Prostate gland (tissue), 2 donors: ENCODE measurements at regions not wholly inside any gene's neighbourhood (a gene's known extent, or its start where the extent isn't known, plus 50 kb on each side); places are given as distances from the start of the nearest gene placed in this dataset.
"Not testable (repeated sequence)": the region's sequence is repeated elsewhere in the genome, so short reads cannot be mapped to it uniquely, and the experiment has no call there.

Experiments used
- DNase-seq: peaks from one replicate; pipeline ENCODE4 v3.0.0-alpha.2; 2019; ENCODE audit warnings: low spot score
- H3K27ac ChIP-seq, 2 donors: fragments of 200-600 bp; sonication (generic); 2 replicates each; pipeline ENCODE4 v1.5.1; 2017 to 2019
- H3K27me3 ChIP-seq: fragments of 200-600 bp; sonication (generic); replicated peaks from 2 replicates; pipeline ENCODE4 v1.5.1; 2019; ENCODE audit not compliant: insufficient read depth
- H3K36me3 ChIP-seq, 2 donors: fragments of 200-600 bp; sonication (generic); 1 replicate in 1 of 2; 2 replicates in 1 of 2; pipeline versions ENCODE4 v1.5.1 to v1.8.1; 2017 to 2019
- H3K4me1 ChIP-seq: fragments of 200-600 bp; sonication (generic); replicated peaks from 2 replicates; pipeline ENCODE4 v1.5.1; 2019
- H3K4me3 ChIP-seq, 2 donors: fragments of 200-600 bp; sonication (generic); 2 replicates each; pipeline ENCODE4 v1.5.1; 2017 to 2019
- H3K9me3 ChIP-seq: fragments of 200-600 bp; sonication (generic); 2 replicates; pipeline ENCODE4 v1.5.1; 2017
- POLR2A ChIP-seq: fragments of 450-650 bp; IDR thresholded peaks from one replicate; pipeline ENCODE4 v1.6.1; 2016; ENCODE audit warnings: antibody characterized with exemption, mild to moderate bottlenecking
- POLR2AphosphoS5 ChIP-seq: sonication (generic); formaldehyde crosslinking; IDR thresholded peaks from one replicate; pipeline ENCODE4 v1.6.1; 2017; ENCODE audit warnings: antibody characterized with exemption
- WGBS: methylation state at CpG from one replicate; pipeline ENCODE4 v1.1.5; 2018; 5-methylcytosine and 5-hydroxymethylcytosine counted together
- intact Hi-C: fragments of 100-400 bp; cut with DNase I; formaldehyde crosslinking; loops from one replicate; pipeline ENCODE4 v1.14.2; 2022
- TF ChIP-seq, protein P1 (sequence below), 4 experiments: fragments of 200-600 bp in 2 of 4; fragments of 450-650 bp in 2 of 4; sonication (generic) in 2 of 4; IDR thresholded peaks; 1 replicate in 3 of 4; 2 replicates in 1 of 4; pipeline ENCODE4 v1.5.1; 2016 to 2019; ENCODE audit warnings: antibody characterized with exemption in 4 of 4, mild to moderate bottlenecking in 2 of 4, moderate library complexity in 2 of 4

GRCh38 chr4:77251751-77252150 is 94.7 kb downstream of the CCNG2 start:
- Histone ChIP-seq H3K27me3 (no peaks in the 10 kb centered on the region), H3K4me3 (no peak overlapping the region), H3K4me1 (no peaks in the 10 kb centered on the region), H3K36me3 (no peaks in the 10 kb centered on the region), H3K9me3 (no peaks in the 10 kb centered on the region), H3K27ac (no peak overlapping the region)
- intact Hi-C loops = no loop called here
- WGBS = 81% methylated on average over 3 of the region's 3 CpGs
- TF ChIP-seq POLR2AphosphoS5 (no peak), POLR2A (no peak)
- TF ChIP-seq, protein P1, sequence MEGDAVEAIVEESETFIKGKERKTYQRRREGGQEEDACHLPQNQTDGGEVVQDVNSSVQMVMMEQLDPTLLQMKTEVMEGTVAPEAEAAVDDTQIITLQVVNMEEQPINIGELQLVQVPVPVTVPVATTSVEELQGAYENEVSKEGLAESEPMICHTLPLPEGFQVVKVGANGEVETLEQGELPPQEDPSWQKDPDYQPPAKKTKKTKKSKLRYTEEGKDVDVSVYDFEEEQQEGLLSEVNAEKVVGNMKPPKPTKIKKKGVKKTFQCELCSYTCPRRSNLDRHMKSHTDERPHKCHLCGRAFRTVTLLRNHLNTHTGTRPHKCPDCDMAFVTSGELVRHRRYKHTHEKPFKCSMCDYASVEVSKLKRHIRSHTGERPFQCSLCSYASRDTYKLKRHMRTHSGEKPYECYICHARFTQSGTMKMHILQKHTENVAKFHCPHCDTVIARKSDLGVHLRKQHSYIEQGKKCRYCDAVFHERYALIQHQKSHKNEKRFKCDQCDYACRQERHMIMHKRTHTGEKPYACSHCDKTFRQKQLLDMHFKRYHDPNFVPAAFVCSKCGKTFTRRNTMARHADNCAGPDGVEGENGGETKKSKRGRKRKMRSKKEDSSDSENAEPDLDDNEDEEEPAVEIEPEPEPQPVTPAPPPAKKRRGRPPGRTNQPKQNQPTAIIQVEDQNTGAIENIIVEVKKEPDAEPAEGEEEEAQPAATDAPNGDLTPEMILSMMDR (IDR thresholded peaks at IDR 0.05) = no peak
- no peak for DNase-seq

DNA sequence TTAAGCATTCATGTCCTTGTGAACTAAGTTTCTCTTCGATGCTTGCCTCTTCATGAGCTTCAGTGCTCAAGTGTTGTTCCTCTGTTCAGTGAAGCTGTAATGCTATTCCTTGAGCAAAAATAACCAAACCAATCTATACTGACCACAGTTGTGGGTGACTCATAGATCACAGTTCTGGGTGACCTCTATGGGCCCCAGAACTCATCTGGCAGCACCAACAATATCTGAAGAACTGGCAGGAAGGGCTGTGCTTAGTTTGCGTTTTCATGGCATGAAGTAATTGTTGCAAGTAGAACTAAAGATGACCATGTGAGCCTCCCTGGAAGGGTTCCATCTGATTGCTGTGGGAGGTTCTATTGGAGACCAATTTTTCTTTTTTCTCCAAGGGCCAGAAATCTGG is 106.2 kb downstream of the CCNG2 start:
- no peak for TF ChIP-seq POLR2A
- TF ChIP-seq POLR2AphosphoS5 = no peak
- TF ChIP-seq, protein P1 (IDR thresholded peaks at IDR 0.05) = no peak
- no peaks in the 10 kb centered on the region for H3K4me1 ChIP-seq
- no peak overlapping the region for H3K4me3 ChIP-seq
- DNase-seq = no peak
- H3K9me3 ChIP-seq = no peaks in the 10 kb centered on the region
- H3K27ac ChIP-seq = no peak overlapping the region
- intact Hi-C loops = no loop called here
- H3K27me3 ChIP-seq = no peaks in the 10 kb centered on the region
- H3K36me3 ChIP-seq = no peaks in the 10 kb centered on the region
- WGBS = 92% methylated on average over 2 of the region's 2 CpGs

GRCh38 chr4:77263976-77264375 is 107.0 kb downstream of the CCNG2 start:
- WGBS = 91% methylated on average over 4 of the region's 4 CpGs
- H3K27ac ChIP-seq, DNase-seq, H3K4me3 ChIP-seq, intact Hi-C loops, H3K27me3 ChIP-seq, H3K36me3 ChIP-seq, H3K4me1 ChIP-seq, H3K9me3 ChIP-seq: not testable (repeated sequence)

GRCh38 chr4:77264826-77265225 is 107.8 kb downstream of the CCNG2 start:
- Histone ChIP-seq H3K4me3 (no peak overlapping the region), H3K27ac (no peak overlapping the region), H3K36me3 (no peaks in the 10 kb centered on the region), H3K4me1 (no peaks in the 10 kb centered on the region), H3K27me3 (no peaks in the 10 kb centered on the region), H3K9me3 (no peaks in the 10 kb centered on the region)
- 81% methylated on average over 2 of the region's 2 CpGs for WGBS
- TF ChIP-seq POLR2A (no peak), POLR2AphosphoS5 (no peak)
- TF ChIP-seq, protein P1 (IDR thresholded peaks at IDR 0.05) = no peak
- DNase-seq = no peak
- intact Hi-C loops = no loop called here

DNA sequence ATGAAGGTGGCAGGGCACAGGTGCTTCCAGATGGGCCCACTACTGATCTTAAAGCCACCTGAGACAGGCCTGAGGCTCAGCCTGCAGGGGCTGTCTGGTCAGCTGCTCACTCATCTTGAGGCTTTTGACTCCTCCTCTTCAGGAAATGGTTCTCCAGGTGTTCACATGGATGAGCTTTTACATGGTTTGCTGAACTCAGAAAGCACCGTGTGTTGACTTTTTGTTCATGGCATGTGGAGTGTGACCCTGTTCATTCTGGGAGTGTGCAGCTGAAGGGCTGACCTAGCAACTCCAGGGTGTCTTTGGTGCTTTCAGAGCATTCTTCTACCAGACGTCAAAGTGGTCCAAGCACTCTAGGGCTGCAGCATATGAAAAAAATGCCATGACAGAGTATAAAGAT is 111.1 kb downstream of the CCNG2 start:
- Histone ChIP-seq H3K4me3 (no peak overlapping the region), H3K27ac (no peak overlapping the region), H3K27me3 (no peaks in the 10 kb centered on the region), H3K4me1 (no peaks in the 10 kb centered on the region), H3K9me3 (no peaks in the 10 kb centered on the region), H3K36me3 (no peaks in the 10 kb centered on the region)
- DNase-seq = no peak
- no peak for TF ChIP-seq POLR2AphosphoS5
- TF ChIP-seq POLR2A = no peak
- TF ChIP-seq, protein P1 (IDR thresholded peaks at IDR 0.05) = no peak
- intact Hi-C loops = no loop called here
- WGBS = 72% methylated on average over 2 of the region's 2 CpGs
